H1 (cell line): ENCODE measurements at regions not wholly inside any gene's neighbourhood (a gene's known extent, or its start where the extent isn't known, plus 50 kb on each side); places are given as distances from the start of the nearest gene placed in this dataset.

Experiments
- ASH2L ChIP-seq: fragments of 200-600, 300-600 bp; sonication (generic); IDR thresholded peaks from one replicate; pipeline ENCODE4 v1.7.1; 2017; ENCODE audit warnings: low read length
- CEBPB ChIP-seq: IDR thresholded peaks from 2 replicates; pipeline ENCODE4 v1.6.1; 2012; ENCODE audit warnings: low read depth, low read length
- CHD7 ChIP-seq: fragments of 300-600 bp; sonication (generic); IDR thresholded peaks from 2 replicates; pipeline ENCODE4 v1.7.1; 2012; ENCODE audit warnings: low read length, moderate library complexity, mild to moderate bottlenecking, inconsistent platforms; ENCODE audit not compliant: insufficient replicate concordance
- JUND ChIP-seq: IDR thresholded peaks from 2 replicates; pipeline ENCODE4 v1.6.1; 2011; ENCODE audit warnings: mild to moderate bottlenecking, improper control_type of control experiment, low read length
- RNF2 ChIP-seq: fragments of 200-900, 300-1000 bp; sonication (generic); IDR thresholded peaks from 2 replicates; pipeline ENCODE4 v1.7.1; 2016; ENCODE audit warnings: borderline replicate concordance, low read depth, mild to moderate bottlenecking, antibody characterized with exemption, low read length; ENCODE audit not compliant: poor library complexity, severe bottlenecking; ENCODE audit errors: missing control alignments
- SIRT6 ChIP-seq: IDR thresholded peaks from one replicate; pipeline ENCODE4 v1.7.1; 2012; ENCODE audit warnings: low read length, inconsistent platforms

DNA sequence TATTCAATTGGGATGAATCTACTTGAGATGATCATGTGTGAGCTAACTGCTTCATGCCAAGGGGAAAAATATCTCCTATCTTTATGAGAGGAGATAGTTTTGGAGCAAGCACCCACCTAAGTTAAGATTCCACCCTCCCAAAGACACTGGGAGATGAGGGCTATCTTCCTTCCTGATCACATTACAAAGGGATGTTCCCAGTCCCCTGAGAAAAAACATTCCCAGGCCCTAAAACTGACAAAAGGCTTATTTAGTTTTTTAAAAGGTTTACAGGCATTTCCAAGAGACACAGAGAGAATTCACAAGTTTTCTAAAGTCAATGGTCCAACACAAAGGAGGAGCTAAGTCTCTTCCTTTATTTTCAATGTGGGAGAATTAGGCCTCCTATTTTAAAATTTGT, 401.5 kb downstream of the FBXO15 start (continued):
- no peak for TF ChIP-seq CHD7
- TF ChIP-seq SIRT6: no peak
- TF ChIP-seq JUND: no peak
- no peak for TF ChIP-seq ASH2L
- TF ChIP-seq CEBPB: no peak
- no peak for TF ChIP-seq RNF2
- TF ChIP-seq, all 59 proteins: peak for 0
